Astrocyte (in vitro differentiated cells and primary cell): ENCODE measurements at regions not wholly inside any gene's neighbourhood (a gene's known extent, or its start where the extent isn't known, plus 50 kb on each side); places are given as distances from the start of the nearest gene placed in this dataset.
"Not testable (repeated sequence)": the region's sequence is repeated elsewhere in the genome, so short reads cannot be mapped to it uniquely, and the experiment has no call there.

Source experiments
- EZH2 ChIP-seq: IDR thresholded peaks from 2 replicates; pipeline ENCODE4 v1.6.1; 2012; ENCODE audit warnings: mild to moderate bottlenecking, low read length, inconsistent platforms; ENCODE audit not compliant: insufficient read depth
- TF ChIP-seq, protein P1 (sequence below): IDR thresholded peaks from 2 replicates; pipeline ENCODE4 v1.5.1; 2011; ENCODE audit warnings: low read depth, mild to moderate bottlenecking, inconsistent platforms, low read length, moderate library complexity; ENCODE audit not compliant: insufficient read depth

DNA sequence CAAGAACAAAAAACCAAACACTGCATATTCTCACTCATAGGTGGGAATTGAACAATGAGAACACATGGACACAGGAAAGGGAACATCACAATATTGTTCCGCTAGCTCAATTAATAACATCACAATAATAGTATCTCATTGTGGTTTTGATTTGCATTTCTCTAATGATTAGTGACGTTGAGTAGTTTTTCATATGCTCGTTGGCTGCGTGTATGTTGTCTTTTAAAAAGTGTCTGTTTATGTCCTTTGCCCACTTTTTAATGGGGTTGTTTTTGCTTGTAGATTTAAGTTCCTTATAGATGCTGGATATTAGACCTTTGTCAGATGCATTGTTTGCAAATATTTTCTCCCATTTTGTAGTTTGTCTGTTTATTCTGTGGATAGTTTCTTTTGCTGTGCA, 312.9 kb downstream of the DOK5 start:
- TF ChIP-seq, protein P1, sequence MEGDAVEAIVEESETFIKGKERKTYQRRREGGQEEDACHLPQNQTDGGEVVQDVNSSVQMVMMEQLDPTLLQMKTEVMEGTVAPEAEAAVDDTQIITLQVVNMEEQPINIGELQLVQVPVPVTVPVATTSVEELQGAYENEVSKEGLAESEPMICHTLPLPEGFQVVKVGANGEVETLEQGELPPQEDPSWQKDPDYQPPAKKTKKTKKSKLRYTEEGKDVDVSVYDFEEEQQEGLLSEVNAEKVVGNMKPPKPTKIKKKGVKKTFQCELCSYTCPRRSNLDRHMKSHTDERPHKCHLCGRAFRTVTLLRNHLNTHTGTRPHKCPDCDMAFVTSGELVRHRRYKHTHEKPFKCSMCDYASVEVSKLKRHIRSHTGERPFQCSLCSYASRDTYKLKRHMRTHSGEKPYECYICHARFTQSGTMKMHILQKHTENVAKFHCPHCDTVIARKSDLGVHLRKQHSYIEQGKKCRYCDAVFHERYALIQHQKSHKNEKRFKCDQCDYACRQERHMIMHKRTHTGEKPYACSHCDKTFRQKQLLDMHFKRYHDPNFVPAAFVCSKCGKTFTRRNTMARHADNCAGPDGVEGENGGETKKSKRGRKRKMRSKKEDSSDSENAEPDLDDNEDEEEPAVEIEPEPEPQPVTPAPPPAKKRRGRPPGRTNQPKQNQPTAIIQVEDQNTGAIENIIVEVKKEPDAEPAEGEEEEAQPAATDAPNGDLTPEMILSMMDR: not testable (repeated sequence)
- not testable (repeated sequence) for TF ChIP-seq EZH2
